ENCODE measurements at regions not wholly inside any gene's neighbourhood (a gene's known extent, or its start where the extent isn't known, plus 50 kb on each side); places are given as distances from the start of the nearest gene placed in this dataset.
"Not testable (repeated sequence)": the region's sequence is repeated elsewhere in the genome, so short reads cannot be mapped to it uniquely, and the experiment has no call there.

DNA sequence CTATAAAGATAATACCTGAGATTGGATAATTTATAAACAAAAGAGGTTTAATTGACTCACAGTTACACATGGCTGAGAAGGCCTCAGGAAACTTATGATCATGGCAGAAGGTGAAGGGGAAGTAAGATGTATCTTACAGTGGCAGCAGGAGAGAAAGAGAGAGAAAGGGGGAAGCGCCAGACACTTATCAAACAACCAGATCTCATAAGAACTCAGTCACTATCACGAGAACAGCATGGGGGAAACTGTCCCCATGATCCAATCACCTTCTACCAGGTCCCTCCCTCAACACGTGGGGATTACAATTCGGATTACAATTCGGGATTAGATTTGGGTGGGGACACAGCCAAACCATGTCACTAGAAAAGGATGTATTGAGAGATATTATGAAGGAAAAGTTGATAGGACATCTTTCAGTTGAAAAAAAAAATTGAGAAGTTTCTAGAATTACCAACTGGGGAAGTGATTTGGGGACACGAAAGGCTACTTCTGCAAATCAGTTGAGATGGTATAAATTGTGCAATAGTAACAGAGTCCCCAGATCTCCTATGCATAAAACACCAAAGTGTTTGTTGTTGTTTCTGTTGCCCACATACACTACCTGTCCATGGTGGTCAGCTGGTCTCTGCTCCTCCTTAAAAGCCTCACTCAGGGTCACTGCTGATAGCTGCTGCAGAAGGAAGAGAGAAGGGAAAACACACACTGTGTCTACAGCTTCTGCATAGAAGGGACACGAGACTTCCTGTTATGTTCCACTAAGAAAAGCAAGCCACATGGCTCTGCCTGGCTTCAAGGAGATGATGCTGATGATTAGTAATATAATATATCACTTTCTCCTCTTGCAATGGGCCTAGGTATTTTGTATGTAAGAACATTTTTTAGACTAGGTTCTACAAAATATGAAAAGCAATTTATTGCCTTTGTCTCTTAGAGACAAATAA lies 465.5 kb downstream of the PDZRN4 start:
- no peak for FAIRE-seq

DNA sequence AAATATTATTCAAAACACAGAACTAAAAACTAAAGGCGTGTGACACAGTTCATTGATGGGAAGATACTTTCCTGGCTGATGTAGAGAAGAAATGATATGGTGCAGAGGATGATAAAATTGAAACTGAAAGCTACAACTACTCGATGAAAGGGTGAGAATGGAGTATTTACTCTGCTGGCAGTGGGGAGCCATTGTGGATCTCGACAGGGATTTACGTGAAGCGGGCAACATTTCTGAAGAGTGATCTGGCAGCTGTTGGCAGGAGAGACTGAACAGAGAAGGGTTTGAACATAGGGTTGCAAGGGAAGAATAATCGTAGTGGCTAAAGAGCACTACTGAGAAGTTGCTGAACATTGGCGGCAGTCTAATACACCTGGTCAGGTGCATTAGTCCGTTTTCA lies 464.9 kb downstream of the PDZRN4 start:
- FAIRE-seq, result no peak

DNA sequence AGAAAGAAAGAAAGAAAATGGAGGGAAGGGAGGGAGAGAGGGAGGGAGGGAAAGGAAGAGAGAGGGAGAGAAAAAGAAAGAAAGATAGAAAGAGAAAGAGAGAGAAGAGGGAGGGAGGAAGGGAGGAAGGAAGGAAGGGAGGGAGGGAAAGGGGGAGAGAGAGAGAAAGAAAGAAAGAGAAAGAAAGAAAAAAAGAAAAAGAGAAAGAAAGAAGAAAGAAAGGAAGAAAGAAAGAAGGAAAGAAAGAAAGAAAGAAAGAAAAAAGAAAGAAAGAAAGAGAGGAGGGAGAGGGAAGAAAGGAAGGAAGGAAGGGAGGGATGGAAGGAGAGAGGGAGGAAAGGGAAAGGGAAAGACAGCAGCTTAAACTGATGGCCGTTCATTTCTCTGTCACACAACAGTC lies 457.5 kb downstream of the PDZRN4 start:
- FAIRE-seq, result no peak

DNA sequence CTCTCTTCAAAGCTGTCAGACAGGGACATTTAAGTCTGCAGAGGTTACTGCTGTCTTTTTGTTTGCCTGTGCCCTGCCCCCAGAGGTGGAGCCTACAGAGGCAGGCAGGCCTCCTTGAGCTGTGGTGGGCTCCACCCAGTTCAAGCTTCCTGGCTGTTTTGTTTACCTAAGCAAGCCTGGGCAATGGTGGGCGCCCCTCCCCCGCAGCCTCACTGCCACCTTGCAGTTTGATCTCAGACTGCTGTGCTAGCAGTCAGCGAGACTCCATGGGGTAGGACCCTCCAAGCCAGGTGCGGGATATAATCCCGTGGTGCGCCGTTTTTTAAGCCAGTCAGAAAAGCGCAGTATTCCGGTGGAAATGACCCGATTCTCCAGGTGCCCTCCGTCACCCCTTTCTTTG lies 454.7 kb downstream of the PDZRN4 start:
- not testable (repeated sequence) for FAIRE-seq

DNA sequence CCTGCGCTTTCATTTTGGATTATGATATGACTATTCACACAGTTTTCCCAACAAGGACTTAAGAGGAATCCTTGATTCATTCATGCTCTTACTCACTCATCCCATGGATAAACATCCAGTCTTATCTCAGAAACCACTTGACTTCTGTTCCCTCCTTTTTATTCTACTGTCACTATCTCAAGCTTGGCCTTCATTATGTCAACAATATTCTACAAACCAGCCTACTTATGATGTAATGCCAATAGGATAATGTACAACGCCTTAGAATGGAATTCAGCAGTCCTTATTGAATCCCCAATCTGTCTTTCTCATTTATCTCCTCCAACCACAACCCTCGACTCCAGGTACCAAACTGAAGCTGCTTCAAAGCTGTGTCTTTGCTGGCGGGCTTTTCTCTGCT lies 448.5 kb downstream of the PDZRN4 start:
- no peak for FAIRE-seq

DNA sequence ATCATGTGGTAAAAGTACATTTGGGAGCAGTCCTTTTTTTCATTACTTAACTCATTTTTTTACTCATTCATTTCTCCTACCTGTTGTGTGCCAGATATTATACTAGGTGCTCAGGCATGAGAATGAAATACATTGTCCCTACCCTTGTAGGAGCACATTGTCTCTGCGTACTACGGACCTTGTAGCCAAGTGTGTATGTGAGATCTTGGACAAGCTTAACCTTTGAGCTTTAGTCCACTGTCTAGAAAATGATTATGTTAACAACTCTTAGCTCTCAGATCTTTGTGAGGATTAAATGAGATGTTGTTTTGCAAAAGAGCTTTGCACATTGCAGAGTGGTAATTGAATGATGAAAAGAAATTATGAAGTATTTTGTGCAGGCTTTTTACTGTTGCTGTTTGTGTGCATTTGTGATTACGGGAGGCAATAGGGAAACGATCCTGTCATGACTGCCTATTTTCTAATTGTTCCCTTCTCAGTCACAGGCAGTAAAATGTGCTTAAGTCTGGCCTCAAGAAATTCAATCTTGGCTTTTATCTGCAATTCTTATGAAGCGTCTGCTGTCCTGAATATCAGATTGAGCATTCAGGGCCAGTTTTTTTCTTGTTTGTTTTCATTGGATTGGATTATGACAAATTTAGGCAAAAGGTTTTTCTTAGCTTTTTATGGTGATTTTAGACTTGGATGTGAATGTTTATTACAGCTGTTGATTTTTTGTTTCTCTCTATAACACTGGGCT lies 447.7 kb downstream of the PDZRN4 start:
- no peak for FAIRE-seq

DNA sequence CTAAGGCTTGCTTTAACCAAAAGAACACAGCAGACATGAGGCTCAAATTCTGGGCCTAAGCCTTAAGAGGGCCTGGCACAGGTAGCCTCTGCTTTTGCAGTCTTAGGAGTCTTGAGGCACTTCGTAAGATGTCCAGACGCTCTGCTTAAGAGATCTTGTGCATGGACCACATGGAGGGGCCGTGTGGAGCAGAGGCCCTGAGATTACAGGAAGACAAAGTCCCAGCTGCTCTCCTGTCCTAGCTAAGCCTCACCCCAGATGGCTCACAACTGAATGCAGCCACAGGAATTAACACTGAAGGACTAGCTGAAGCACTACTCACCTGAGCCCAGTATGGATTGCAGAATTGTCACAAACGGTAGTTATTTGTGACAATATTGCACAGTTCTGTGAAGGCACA lies 446.0 kb downstream of the PDZRN4 start:
- no peak for FAIRE-seq

DNA sequence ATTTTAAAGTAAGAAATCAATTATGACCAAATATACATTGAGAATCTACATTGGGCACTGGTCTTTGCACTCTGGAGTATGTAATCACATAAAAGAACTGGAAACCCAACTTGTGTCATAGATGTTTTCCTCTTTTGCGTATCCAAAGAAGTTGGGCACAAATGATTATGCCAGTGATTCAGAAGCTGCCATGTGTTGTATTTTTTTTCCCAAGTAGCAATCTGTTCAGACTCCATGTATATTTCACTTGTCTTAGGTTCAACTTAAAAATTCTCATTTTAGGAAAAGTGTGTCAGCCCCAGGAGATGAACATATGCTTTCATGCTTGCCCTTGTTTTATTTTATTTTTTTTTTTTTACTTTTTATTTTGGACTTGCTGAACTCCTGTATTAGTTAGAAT lies 441.5 kb downstream of the PDZRN4 start:
- FAIRE-seq, result no peak

DNA sequence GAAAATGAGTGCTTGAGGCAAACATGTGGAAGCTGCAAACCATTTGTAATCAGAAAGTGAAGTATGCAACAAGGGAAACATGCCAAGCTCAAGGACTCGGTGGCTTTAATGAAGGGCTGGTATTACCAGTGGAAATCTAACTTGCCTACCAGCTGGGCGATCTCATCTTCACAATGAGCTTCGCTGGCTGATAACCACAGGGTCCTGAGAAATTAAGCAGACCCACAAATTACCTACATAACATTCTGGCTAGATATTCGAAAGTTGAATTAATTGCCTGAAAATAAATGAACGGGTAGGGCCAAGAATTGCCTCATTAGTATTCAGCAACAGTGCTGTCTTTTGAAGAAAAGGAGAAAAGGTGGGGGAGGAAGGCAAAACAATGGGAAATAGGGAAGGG lies 439.4 kb downstream of the PDZRN4 start:
- no peak for FAIRE-seq

DNA sequence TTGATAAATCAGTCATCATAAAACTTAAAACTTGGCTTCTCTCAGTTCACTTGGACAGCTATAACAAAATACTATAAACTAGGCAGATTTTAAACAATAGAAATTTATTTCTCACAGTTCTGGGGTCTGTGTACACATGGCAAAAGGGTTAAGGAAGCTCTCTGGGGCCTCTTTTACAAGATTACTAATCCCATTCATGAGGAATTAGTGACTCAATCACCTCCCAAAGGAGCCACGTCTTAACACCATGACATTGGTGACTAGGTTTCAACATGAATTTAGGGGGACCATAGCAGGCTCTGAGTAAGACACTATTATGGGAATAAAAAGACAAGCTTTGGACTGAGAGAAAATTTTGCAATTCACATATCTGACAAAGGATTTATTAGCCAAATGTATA lies 436.5 kb downstream of the PDZRN4 start:
- no peak for FAIRE-seq

Data from endometrium (tissue), 2 donors.